Keratinocyte (primary cell): ENCODE measurements at regions not wholly inside any gene's neighbourhood (a gene's known extent, or its start where the extent isn't known, plus 50 kb on each side); places are given as distances from the start of the nearest gene placed in this dataset.

Experiments
- DNase-seq: peaks from one replicate; pipeline ENCODE4 v3.0.0-alpha.2; 2011; ENCODE audit warnings: low read depth, missing footprints, low spot score
- FAIRE-seq: peaks from 2 replicates; lab custom pipeline; 2011; peaks lifted over from hg19 to GRCh38; lab: Jason Lieb, UNC
- H2AFZ ChIP-seq: 2 replicates; pipeline ENCODE4 v1.6.0; 2012; ENCODE audit warnings: low read length, control low read depth, inconsistent platforms; ENCODE audit not compliant: control insufficient read depth
- H3K27ac ChIP-seq: 2 replicates; pipeline ENCODE4 v1.5.1; 2011; ENCODE audit warnings: low read length; ENCODE audit not compliant: control insufficient read depth, insufficient read depth
- H3K27me3 ChIP-seq: 3 replicates; pipeline ENCODE4 v1.6.0; 2011; ENCODE audit warnings: low read length; ENCODE audit not compliant: control insufficient read depth, insufficient read depth; ENCODE audit errors: extremely low read depth
- H3K36me3 ChIP-seq, 2 experiments: 2 replicates in 1 of 2; 3 replicates in 1 of 2; pipeline ENCODE4 v1.5.1; 2011; ENCODE audit warnings: low read length in 2 of 2, mild to moderate bottlenecking in 1 of 2; ENCODE audit not compliant: control insufficient read depth in 2 of 2, insufficient read depth in 2 of 2; ENCODE audit errors: extremely low read depth in 1 of 2
- H3K4me1 ChIP-seq: 3 replicates; pipeline ENCODE4 v1.5.1; 2011; ENCODE audit warnings: low read length; ENCODE audit not compliant: control insufficient read depth, insufficient read depth; ENCODE audit errors: extremely low read depth
- H3K4me2 ChIP-seq: 3 replicates; pipeline ENCODE4 v1.6.0; 2011; ENCODE audit warnings: low read depth, low read length; ENCODE audit not compliant: control insufficient read depth, insufficient read depth; ENCODE audit errors: extremely low read depth
- H3K4me3 ChIP-seq, 3 experiments: fragments of 200-600 bp in 1 of 3; sonication (generic) in 1 of 3; 2 replicates in 2 of 3; 3 replicates in 1 of 3; pipeline ENCODE4 v1.5.1; 2011 to 2016; ENCODE audit warnings: low read length in 3 of 3, mild to moderate bottlenecking in 3 of 3, control low read depth in 2 of 3, inconsistent platforms in 1 of 3, low read depth in 1 of 3, mixed read lengths in 1 of 3, mixed run types in 1 of 3, moderate library complexity in 1 of 3; ENCODE audit not compliant: control insufficient read depth in 2 of 3, insufficient read depth in 2 of 3; ENCODE audit errors: extremely low read depth in 1 of 3
- H3K79me2 ChIP-seq: 2 replicates; pipeline ENCODE4 v1.6.0; 2012; ENCODE audit warnings: low read length; ENCODE audit not compliant: control insufficient read depth, insufficient read depth
- H3K9ac ChIP-seq: 3 replicates; pipeline ENCODE4 v1.6.0; 2011; ENCODE audit warnings: low read length; ENCODE audit not compliant: control insufficient read depth, insufficient read depth; ENCODE audit errors: extremely low read depth
- H3K9me1 ChIP-seq: 3 replicates; pipeline ENCODE4 v1.6.0; 2011; ENCODE audit warnings: low read length; ENCODE audit not compliant: control insufficient read depth, insufficient read depth; ENCODE audit errors: extremely low read depth
- H3K9me3 ChIP-seq: 2 replicates; pipeline ENCODE4 v1.5.1; 2012; ENCODE audit warnings: low read depth, low read length; ENCODE audit not compliant: control insufficient read depth
- H4K20me1 ChIP-seq: 3 replicates; pipeline ENCODE4 v1.6.0; 2011; ENCODE audit warnings: low read length; ENCODE audit not compliant: control insufficient read depth, insufficient read depth; ENCODE audit errors: extremely low read depth
- EZH2 ChIP-seq: IDR thresholded peaks from one replicate; pipeline ENCODE4 v1.6.1; 2012; ENCODE audit warnings: inconsistent platforms, mild to moderate bottlenecking, low read length, moderate library complexity
- dilution Hi-C: fragments of 300-500 bp; cut with MboI; formaldehyde crosslinking; loops from one replicate; pipeline ENCODE4 v1.7.0; 2020; ENCODE audit warnings: low sequenced_read_pairs; ENCODE audit not compliant: extremely low pct_ligation_motif_present
- TF ChIP-seq, protein P1 (sequence below), 3 experiments: IDR thresholded peaks in 1 of 3; conservative IDR thresholded peaks in 1 of 3; optimal IDR thresholded peaks in 1 of 3; 2 replicates in 2 of 3; 3 replicates in 1 of 3; pipeline versions ENCODE3 to v1.5.1; 2011; ENCODE audit warnings: low read length in 3 of 3, mild to moderate bottlenecking in 3 of 3, moderate library complexity in 2 of 3, control low read depth in 1 of 3, inconsistent platforms in 1 of 3; ENCODE audit not compliant: insufficient read depth in 2 of 3; ENCODE audit errors: extremely low read depth in 1 of 3

DNA sequence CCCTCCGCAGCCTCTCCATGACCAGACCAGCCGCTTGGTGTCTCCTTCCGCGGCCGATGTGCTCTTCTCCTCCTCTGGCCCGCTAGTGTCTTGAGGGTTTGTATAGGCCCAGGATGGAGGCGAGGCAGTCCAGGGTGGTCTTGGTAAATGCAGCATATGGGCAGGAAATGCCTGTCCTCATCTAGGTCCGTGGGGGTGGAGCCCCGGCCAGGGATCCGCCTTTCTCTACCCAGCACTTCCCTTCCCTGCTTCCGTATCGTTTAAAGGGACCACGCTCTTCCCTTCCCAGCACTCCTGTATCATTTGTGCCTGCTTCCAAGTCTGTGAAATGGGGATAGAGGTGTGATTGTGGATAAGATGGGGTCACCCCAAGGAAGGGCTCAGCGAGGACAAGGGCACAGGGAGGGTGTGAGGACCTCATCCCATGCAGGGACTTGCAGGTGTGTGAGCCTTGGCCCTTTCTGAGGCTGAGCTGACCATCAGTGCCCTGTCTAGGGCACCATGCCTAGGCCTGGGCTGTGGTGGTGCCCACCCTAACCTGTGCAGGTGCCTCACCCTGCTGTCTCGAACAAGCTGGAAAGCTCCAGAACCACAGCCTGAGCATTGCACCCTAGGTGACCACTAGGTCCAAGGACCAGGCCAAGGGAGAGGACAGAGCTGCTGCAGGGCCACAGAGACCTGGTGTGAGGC, 326.8 kb upstream of the RTL1 start:
- DNase-seq (no peak), FAIRE-seq (no peak)
- Histone ChIP-seq H3K9me3 (peaks cover 2% of the 10 kb centered on the region), H3K4me3 (no peak overlapping the region), H3K9ac (no peak overlapping the region), H3K27ac (no peak overlapping the region), H3K9me1 (no peaks in the 10 kb centered on the region), H3K36me3 (no peaks in the 10 kb centered on the region), H3K4me1 (no peaks in the 10 kb centered on the region), H3K79me2 (no peaks in the 10 kb centered on the region), H2AFZ (no peak overlapping the region), H3K4me2 (no peak overlapping the region), H4K20me1 (no peaks in the 10 kb centered on the region), H3K27me3 (no peaks in the 10 kb centered on the region)
- TF ChIP-seq, protein P1, sequence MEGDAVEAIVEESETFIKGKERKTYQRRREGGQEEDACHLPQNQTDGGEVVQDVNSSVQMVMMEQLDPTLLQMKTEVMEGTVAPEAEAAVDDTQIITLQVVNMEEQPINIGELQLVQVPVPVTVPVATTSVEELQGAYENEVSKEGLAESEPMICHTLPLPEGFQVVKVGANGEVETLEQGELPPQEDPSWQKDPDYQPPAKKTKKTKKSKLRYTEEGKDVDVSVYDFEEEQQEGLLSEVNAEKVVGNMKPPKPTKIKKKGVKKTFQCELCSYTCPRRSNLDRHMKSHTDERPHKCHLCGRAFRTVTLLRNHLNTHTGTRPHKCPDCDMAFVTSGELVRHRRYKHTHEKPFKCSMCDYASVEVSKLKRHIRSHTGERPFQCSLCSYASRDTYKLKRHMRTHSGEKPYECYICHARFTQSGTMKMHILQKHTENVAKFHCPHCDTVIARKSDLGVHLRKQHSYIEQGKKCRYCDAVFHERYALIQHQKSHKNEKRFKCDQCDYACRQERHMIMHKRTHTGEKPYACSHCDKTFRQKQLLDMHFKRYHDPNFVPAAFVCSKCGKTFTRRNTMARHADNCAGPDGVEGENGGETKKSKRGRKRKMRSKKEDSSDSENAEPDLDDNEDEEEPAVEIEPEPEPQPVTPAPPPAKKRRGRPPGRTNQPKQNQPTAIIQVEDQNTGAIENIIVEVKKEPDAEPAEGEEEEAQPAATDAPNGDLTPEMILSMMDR (optimal IDR thresholded peaks at IDR 0.05 in 1 of 3, IDR thresholded peaks at IDR 0.05 in 1 of 3, conservative IDR thresholded peaks at IDR 0.05 in 1 of 3; ENCODE audit: extremely low read depth in 1 of 3, insufficient read depth in 2 of 3, low read length in 3 of 3): no peak
- TF ChIP-seq EZH2: no peak
- dilution Hi-C loops: no loop called here

DNA sequence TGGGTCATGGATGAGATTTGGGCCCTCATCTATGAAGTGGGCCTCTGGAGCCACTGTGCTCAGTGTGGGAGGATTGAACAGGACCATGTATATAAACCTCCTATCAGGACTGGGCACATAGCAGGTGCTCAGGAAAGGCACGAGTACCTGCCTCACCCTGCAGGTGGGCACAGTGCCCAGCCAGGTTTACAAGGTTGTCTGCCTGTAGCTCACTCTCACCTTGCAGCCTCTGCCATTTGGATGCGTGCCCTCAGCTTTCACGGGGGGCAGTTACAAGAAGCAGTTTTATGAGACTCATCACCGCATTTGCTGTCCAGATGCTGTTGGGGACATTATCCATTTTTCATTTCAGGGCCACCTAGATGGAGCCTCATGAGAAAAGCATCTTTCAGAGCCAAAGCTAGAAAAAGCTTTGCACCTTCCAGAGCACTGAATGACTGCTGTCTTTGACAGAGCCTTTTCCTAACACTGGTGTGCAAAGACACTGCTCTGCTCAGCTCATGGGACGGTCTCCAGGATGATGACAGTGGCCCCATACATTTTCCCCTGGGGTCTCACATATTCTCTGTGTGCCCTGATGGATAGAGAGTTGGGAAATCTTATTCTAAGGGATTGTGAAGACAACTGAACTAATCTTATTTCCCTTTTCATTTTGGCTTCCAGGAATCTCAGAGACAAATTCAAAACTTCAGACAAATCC, 327.5 kb upstream of the RTL1 start:
- Histone ChIP-seq H3K79me2 (no peaks in the 10 kb centered on the region), H3K4me3 (no peak overlapping the region), H3K9me1 (no peaks in the 10 kb centered on the region), H4K20me1 (no peaks in the 10 kb centered on the region), H3K27ac (no peak overlapping the region), H2AFZ (no peak overlapping the region), H3K4me1 (no peaks in the 10 kb centered on the region), H3K9me3 (peaks cover 2% of the 10 kb centered on the region), H3K4me2 (no peak overlapping the region), H3K27me3 (no peaks in the 10 kb centered on the region), H3K36me3 (no peaks in the 10 kb centered on the region), H3K9ac (no peak overlapping the region)
- dilution Hi-C loops: no loop called here
- FAIRE-seq (no peak), DNase-seq (no peak)
- no peak for TF ChIP-seq EZH2
- TF ChIP-seq, protein P1 (optimal IDR thresholded peaks at IDR 0.05 in 1 of 3, IDR thresholded peaks at IDR 0.05 in 1 of 3, conservative IDR thresholded peaks at IDR 0.05 in 1 of 3; ENCODE audit: extremely low read depth in 1 of 3, insufficient read depth in 2 of 3, low read length in 3 of 3): no peak
